HepG2 (cell line): ENCODE measurements at regions not wholly inside any gene's neighbourhood (a gene's known extent, or its start where the extent isn't known, plus 50 kb on each side); places are given as distances from the start of the nearest gene placed in this dataset.

ENCODE experiments used
- ATF7-NPFF ChIP-seq: sonication (generic); formaldehyde crosslinking; IDR thresholded peaks from 2 replicates; pipeline ENCODE4 v1.8.1; 2023; ENCODE audit warnings: mild to moderate bottlenecking, low read depth, missing genetic modification reagents, moderate library complexity
- CENPBD1 ChIP-seq: sonication (generic); formaldehyde crosslinking; IDR thresholded peaks from 2 replicates; pipeline ENCODE4 v1.8.0; 2022; ENCODE audit warnings: missing genetic modification reagents, low read depth, mild to moderate bottlenecking, borderline replicate concordance
- ETS1 ChIP-seq: sonication (generic); formaldehyde crosslinking; IDR thresholded peaks from 2 replicates; pipeline ENCODE4 v1.4.0; 2020; ENCODE audit warnings: missing genetic modification reagents
- GATAD1 ChIP-seq: IDR thresholded peaks from 2 replicates; pipeline ENCODE4 v1.6.1; 2016; ENCODE audit warnings: missing genetic modification reagents, missing compliant biosample characterization
- GTF2F1 ChIP-seq: fragments of 150-350 bp; IDR thresholded peaks from 2 replicates; pipeline ENCODE4 v1.6.1; 2014; ENCODE audit warnings: low read length
- HCFC1 ChIP-seq: fragments of 150-350 bp; IDR thresholded peaks from 2 replicates; pipeline ENCODE4 v1.6.1; 2014; ENCODE audit warnings: low read depth, low read length
- HMG20A ChIP-seq: IDR thresholded peaks from 2 replicates; pipeline ENCODE4 v1.6.1; 2016; ENCODE audit warnings: borderline replicate concordance
- HNRNPL ChIP-seq: fragments of 200-400 bp; formaldehyde crosslinking; IDR thresholded peaks from 2 replicates; pipeline ENCODE4 v1.6.1; 2017; ENCODE audit warnings: mild to moderate bottlenecking, low read depth, low read length
- ISL2 ChIP-seq: sonication (generic); formaldehyde crosslinking; IDR thresholded peaks from 2 replicates; pipeline ENCODE4 v1.5.0; 2020; ENCODE audit warnings: missing genetic modification reagents
- JUNB ChIP-seq: sonication (generic); formaldehyde crosslinking; IDR thresholded peaks from 2 replicates; pipeline ENCODE4 v1.8.0; 2022; ENCODE audit warnings: missing genetic modification reagents, mild to moderate bottlenecking, borderline replicate concordance
- KAT8 ChIP-seq: IDR thresholded peaks from 2 replicates; pipeline ENCODE4 v1.6.1; 2016; ENCODE audit warnings: missing genetic modification reagents, missing compliant biosample characterization
- LRRFIP1 ChIP-seq: sonication (generic); formaldehyde crosslinking; conservative IDR thresholded peaks from 2 replicates; pipeline ENCODE4 v1.4.0; 2020; ENCODE audit warnings: missing genetic modification reagents
- MAF1 ChIP-seq: sonication (generic); formaldehyde crosslinking; IDR thresholded peaks from 2 replicates; pipeline ENCODE4 v1.5.0; 2020; ENCODE audit warnings: missing genetic modification reagents, borderline replicate concordance
- MTA1 ChIP-seq: sonication (generic); formaldehyde crosslinking; IDR thresholded peaks from 2 replicates; pipeline ENCODE4 v1.4.0; 2020; ENCODE audit warnings: missing genetic modification reagents, mild to moderate bottlenecking, borderline replicate concordance
- REL ChIP-seq: sonication (generic); formaldehyde crosslinking; conservative IDR thresholded peaks from 2 replicates; pipeline ENCODE4 v1.8.0; 2022; ENCODE audit warnings: mild to moderate bottlenecking, missing genetic modification reagents, moderate library complexity
- REPIN1 ChIP-seq: sonication (generic); formaldehyde crosslinking; IDR thresholded peaks from 2 replicates; pipeline ENCODE4 v1.8.0; 2022; ENCODE audit warnings: missing genetic modification reagents, low read depth, mild to moderate bottlenecking, borderline replicate concordance
- SALL2 ChIP-seq: sonication (generic); formaldehyde crosslinking; IDR thresholded peaks from 2 replicates; pipeline ENCODE4 v1.8.1; 2023; ENCODE audit warnings: mild to moderate bottlenecking, missing genetic modification reagents, inconsistent platforms
- SP2 ChIP-seq: sonication (generic); formaldehyde crosslinking; IDR thresholded peaks from 2 replicates; pipeline ENCODE4 v1.5.1; 2020; ENCODE audit warnings: mild to moderate bottlenecking, missing genetic modification reagents
- STAT5B ChIP-seq: sonication (generic); formaldehyde crosslinking; IDR thresholded peaks from 2 replicates; pipeline ENCODE4 v1.4.0; 2020; ENCODE audit warnings: missing genetic modification reagents
- ZBTB7A ChIP-seq: sonication (generic); formaldehyde crosslinking; IDR thresholded peaks from 2 replicates; pipeline ENCODE4 v1.8.0; 2022; ENCODE audit warnings: mild to moderate bottlenecking, missing genetic modification reagents
- ZFP82 ChIP-seq: sonication (generic); formaldehyde crosslinking; IDR thresholded peaks from 2 replicates; pipeline ENCODE4 v1.5.1; 2020; ENCODE audit warnings: mild to moderate bottlenecking, missing genetic modification reagents, borderline replicate concordance
- ZNF382 ChIP-seq: sonication (generic); formaldehyde crosslinking; IDR thresholded peaks from 2 replicates; pipeline ENCODE4 v1.5.0; 2020; ENCODE audit warnings: missing genetic modification reagents, mild to moderate bottlenecking, borderline replicate concordance
- ZNF441 ChIP-seq: sonication (generic); formaldehyde crosslinking; IDR thresholded peaks from 2 replicates; pipeline ENCODE4 v1.7.0; 2021; ENCODE audit warnings: missing genetic modification reagents, borderline replicate concordance
- ZNF883 ChIP-seq: sonication (generic); formaldehyde crosslinking; IDR thresholded peaks from 2 replicates; pipeline ENCODE4 v1.5.1; 2020; ENCODE audit warnings: mild to moderate bottlenecking, missing genetic modification reagents; ENCODE audit errors: not compliant biosample characterization
- TF ChIP-seq, protein P1 (sequence below): sonication (generic); formaldehyde crosslinking; IDR thresholded peaks from 2 replicates; pipeline ENCODE4 v1.4.0; 2020; ENCODE audit warnings: mild to moderate bottlenecking, missing genetic modification reagents
- TF ChIP-seq, protein P2 (sequence below): sonication (generic); formaldehyde crosslinking; IDR thresholded peaks from 2 replicates; pipeline ENCODE4 v1.8.0; 2022; ENCODE audit warnings: mild to moderate bottlenecking, missing genetic modification reagents; ENCODE audit not compliant: insufficient replicate concordance

DNA sequence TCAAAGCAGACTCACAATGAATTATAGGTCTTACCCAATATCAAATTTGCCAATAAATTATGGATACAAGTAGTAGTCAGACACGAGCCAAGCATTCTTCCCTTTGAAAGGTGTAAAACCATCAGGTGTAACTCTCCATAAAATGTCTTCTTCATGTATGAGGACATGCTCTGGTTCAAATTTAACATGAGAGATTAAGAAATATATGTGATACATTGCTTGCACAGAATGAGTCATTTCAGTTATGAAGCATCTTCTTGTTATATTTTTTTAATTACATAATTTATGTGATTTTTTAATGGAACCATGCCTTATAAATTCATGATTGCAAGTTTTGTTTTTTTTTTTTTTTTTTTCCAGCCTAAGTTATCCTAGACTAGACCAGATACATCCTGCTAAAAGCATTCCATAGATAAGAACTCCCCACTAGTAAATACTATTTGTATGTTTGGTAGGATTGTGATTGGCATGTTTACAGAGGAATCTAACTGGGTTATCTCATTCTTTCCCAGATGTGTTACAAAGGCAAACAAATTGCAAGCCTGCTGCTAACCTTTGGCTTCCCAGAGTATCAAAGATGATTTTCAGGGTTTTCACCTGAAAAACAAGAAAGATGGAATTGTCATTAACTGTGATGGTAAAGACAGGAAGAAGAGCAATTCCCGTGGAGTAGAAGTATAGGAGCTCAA is 621.9 kb downstream of the XIRP2 start (continued):
- TF ChIP-seq LRRFIP1 = no peak
- TF ChIP-seq HCFC1 = no peak
- no peak for TF ChIP-seq CENPBD1 (CRISPR knock-in tag)
- TF ChIP-seq REL (CRISPR knock-in tag) = no peak
- TF ChIP-seq SALL2 = no peak
- TF ChIP-seq ETS1 (CRISPR knock-in tag) = no peak
- no peak for TF ChIP-seq ZNF883 (CRISPR knock-in tag)
- TF ChIP-seq ZFP82 (CRISPR knock-in tag) = no peak
- TF ChIP-seq REPIN1 (CRISPR knock-in tag) = no peak
- TF ChIP-seq GATAD1 (CRISPR knock-in tag) = peak; percentile 34; the same call in 1 of the 2 replicates
- peak; percentile 33; the same call in 1 of the 2 replicates for TF ChIP-seq KAT8 (CRISPR knock-in tag)
- TF ChIP-seq ISL2 (CRISPR knock-in tag) = peak; percentile 100
- no peak for TF ChIP-seq MAF1
- TF ChIP-seq MTA1 (CRISPR knock-in tag) = no peak
- no peak for TF ChIP-seq ZBTB7A (CRISPR knock-in tag)
- TF ChIP-seq HMG20A (CRISPR knock-in tag) = peak; percentile 78; the same call in 1 of the 2 replicates
- TF ChIP-seq, protein P1, sequence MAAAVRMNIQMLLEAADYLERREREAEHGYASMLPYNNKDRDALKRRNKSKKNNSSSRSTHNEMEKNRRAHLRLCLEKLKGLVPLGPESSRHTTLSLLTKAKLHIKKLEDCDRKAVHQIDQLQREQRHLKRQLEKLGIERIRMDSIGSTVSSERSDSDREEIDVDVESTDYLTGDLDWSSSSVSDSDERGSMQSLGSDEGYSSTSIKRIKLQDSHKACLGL = no peak
- no peak for TF ChIP-seq ZNF382 (CRISPR knock-in tag)
- TF ChIP-seq, protein P2, sequence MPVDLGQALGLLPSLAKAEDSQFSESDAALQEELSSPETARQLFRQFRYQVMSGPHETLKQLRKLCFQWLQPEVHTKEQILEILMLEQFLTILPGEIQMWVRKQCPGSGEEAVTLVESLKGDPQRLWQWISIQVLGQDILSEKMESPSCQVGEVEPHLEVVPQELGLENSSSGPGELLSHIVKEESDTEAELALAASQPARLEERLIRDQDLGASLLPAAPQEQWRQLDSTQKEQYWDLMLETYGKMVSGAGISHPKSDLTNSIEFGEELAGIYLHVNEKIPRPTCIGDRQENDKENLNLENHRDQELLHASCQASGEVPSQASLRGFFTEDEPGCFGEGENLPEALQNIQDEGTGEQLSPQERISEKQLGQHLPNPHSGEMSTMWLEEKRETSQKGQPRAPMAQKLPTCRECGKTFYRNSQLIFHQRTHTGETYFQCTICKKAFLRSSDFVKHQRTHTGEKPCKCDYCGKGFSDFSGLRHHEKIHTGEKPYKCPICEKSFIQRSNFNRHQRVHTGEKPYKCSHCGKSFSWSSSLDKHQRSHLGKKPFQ (CRISPR knock-in tag) = no peak
- TF ChIP-seq ZNF441 (CRISPR knock-in tag) = no peak
- no peak for TF ChIP-seq GTF2F1
- TF ChIP-seq HNRNPL = no peak
- no peak for TF ChIP-seq JUNB (CRISPR knock-in tag)
- no peak for TF ChIP-seq ATF7-NPFF
- peak; percentile 39; the same call in 1 of the 2 replicates for TF ChIP-seq STAT5B (CRISPR knock-in tag)
- TF ChIP-seq SP2 (CRISPR knock-in tag) = no peak
